Lung (tissue), 11 donors: ENCODE measurements at regions not wholly inside any gene's neighbourhood (a gene's known extent, or its start where the extent isn't known, plus 50 kb on each side); places are given as distances from the start of the nearest gene placed in this dataset.

Experiments
- ATAC-seq: fragments of 200-7000 bp; cut with Tn5 transposase; one replicate; pipeline ENCODE4 v1.9.1; 2020; ENCODE audit warnings: moderate number of reproducible peaks; ENCODE audit not compliant: insufficient read depth, low FRiP score
- DNase-seq, 3 donors: peaks; one replicate each; pipeline ENCODE4 v3.0.0-alpha.2; 2013 to 2017
- H3K27ac ChIP-seq, 2 donors: one replicate each; pipeline ENCODE4 v1.5.1; 2013; ENCODE audit warnings: mild to moderate bottlenecking in 2 of 2, moderate library complexity in 2 of 2, control low read depth in 1 of 2, inconsistent platforms in 1 of 2, low read depth in 1 of 2, low read length in 1 of 2
- H3K27me3 ChIP-seq, 3 donors: one replicate each; pipeline ENCODE4 v1.5.1; 2013; ENCODE audit warnings: low read length in 2 of 3; ENCODE audit not compliant: control insufficient read depth in 3 of 3, insufficient read depth in 3 of 3
- H3K36me3 ChIP-seq, 4 donors: one replicate each; pipeline ENCODE4 v1.5.1; 2013; ENCODE audit warnings: low read length in 4 of 4, mild to moderate bottlenecking in 1 of 4, moderate library complexity in 1 of 4; ENCODE audit not compliant: control insufficient read depth in 4 of 4, insufficient read depth in 4 of 4
- H3K4me1 ChIP-seq, 5 donors: one replicate each; pipeline ENCODE4 v1.5.1; 2013; ENCODE audit warnings: low read length in 5 of 5, mild to moderate bottlenecking in 2 of 5, moderate library complexity in 1 of 5; ENCODE audit not compliant: control insufficient read depth in 5 of 5, insufficient read depth in 5 of 5
- H3K4me3 ChIP-seq: one replicate; pipeline ENCODE4 v1.5.1; 2013; ENCODE audit warnings: mild to moderate bottlenecking, control low read depth, moderate library complexity
- H3K9ac ChIP-seq, 2 donors: one replicate each; pipeline ENCODE4 v1.5.1; 2013; ENCODE audit warnings: low read length in 2 of 2, control low read depth in 1 of 2; ENCODE audit not compliant: insufficient read depth in 1 of 2
- H3K9me3 ChIP-seq, 4 donors: one replicate each; pipeline ENCODE4 v1.5.1; 2013; ENCODE audit warnings: low read length in 3 of 4, mild to moderate bottlenecking in 1 of 4, moderate library complexity in 1 of 4; ENCODE audit not compliant: control insufficient read depth in 4 of 4, insufficient read depth in 3 of 4
- CTCF ChIP-seq: IDR thresholded peaks from 2 replicates; pipeline ENCODE4 v1.5.1; 2012; ENCODE audit warnings: mild to moderate bottlenecking; ENCODE audit errors: control extremely low read depth, extremely low read depth
- WGBS, 2 donors: extraction: QIAGEN DNeasy Blood & Tissue Kit; methylation state at CpG; one replicate each; pipeline ENCODE4 v1.1.7; 2013; 5-methylcytosine and 5-hydroxymethylcytosine counted together
- donor health status: control.
- donor health status: control.
- donor health status: Bipolar disorder and iron deficiency.
- donor health status: healthy.
- donor health status: DM: yes; HTN: yes; CAD: no.

- Histone ChIP-seq H3K36me3 (no peaks in the 10 kb centered on the region), H3K9ac (no peak overlapping the region), H3K9me3 (no peaks in the 10 kb centered on the region), H3K27ac (no peak overlapping the region), H3K4me3 (no peak overlapping the region), H3K27me3 (peaks cover 0 to 9% (median 2%) of the 10 kb centered on the region in 3 donors), H3K4me1 (peaks cover 4 to 26% (median 16%) of the 10 kb centered on the region in 5 donors)
- 39 to 54% methylated on average over 3 of the region's 3 CpGs for WGBS, 2 donors
- TF ChIP-seq CTCF: no peak
- ATAC-seq (no peak), DNase-seq (no peak)
Observed at GRCh38 chr1:201645956-201646355, 107.0 kb downstream of the NAV1 start.

- no peak overlapping the region for H3K4me3 ChIP-seq
- no peak for TF ChIP-seq CTCF
- DNase-seq: no peak
- no peaks in the 10 kb centered on the region for H3K36me3 ChIP-seq
- H3K27ac ChIP-seq: no peak overlapping the region
- H3K9me3 ChIP-seq: no peaks in the 10 kb centered on the region
- WGBS, 2 donors: 85% methylated on average over 8 of the region's 8 CpGs
- no peak overlapping the region for H3K9ac ChIP-seq
- H3K4me1 ChIP-seq: peaks cover 5 to 31% (median 13%) of the 10 kb centered on the region in 5 donors
- H3K27me3 ChIP-seq: peaks cover 0 to 9% (median 2%) of the 10 kb centered on the region in 3 donors
- no peak for ATAC-seq
Observed at GRCh38 chr1:201646411-201647022, 107.6 kb downstream of the NAV1 start.

GRCh38 chr1:201647094-201647493 lies 108.2 kb downstream of the NAV1 start:
- no peak overlapping the region for H3K9ac ChIP-seq
- no peak for DNase-seq
- no peak for ATAC-seq

More at GRCh38 chr1:201647094-201647493, 108.2 kb downstream of the NAV1 start:
- H3K27ac ChIP-seq: peak overlapping the region in 1 of 2 donors; percentile 43
- H3K9me3 ChIP-seq: no peaks in the 10 kb centered on the region
- H3K4me3 ChIP-seq: no peak overlapping the region
- peaks cover 5 to 36% (median 13%) of the 10 kb centered on the region in 5 donors for H3K4me1 ChIP-seq
- TF ChIP-seq CTCF: no peak
- H3K27me3 ChIP-seq: peaks cover 0 to 9% (median 2%) of the 10 kb centered on the region in 3 donors
- H3K36me3 ChIP-seq: no peaks in the 10 kb centered on the region
